ENCODE measurements at regions not wholly inside any gene's neighbourhood (a gene's known extent, or its start where the extent isn't known, plus 50 kb on each side); places are given as distances from the start of the nearest gene placed in this dataset.
"Not testable (repeated sequence)": the region's sequence is repeated elsewhere in the genome, so short reads cannot be mapped to it uniquely, and the experiment has no call there.

DNA sequence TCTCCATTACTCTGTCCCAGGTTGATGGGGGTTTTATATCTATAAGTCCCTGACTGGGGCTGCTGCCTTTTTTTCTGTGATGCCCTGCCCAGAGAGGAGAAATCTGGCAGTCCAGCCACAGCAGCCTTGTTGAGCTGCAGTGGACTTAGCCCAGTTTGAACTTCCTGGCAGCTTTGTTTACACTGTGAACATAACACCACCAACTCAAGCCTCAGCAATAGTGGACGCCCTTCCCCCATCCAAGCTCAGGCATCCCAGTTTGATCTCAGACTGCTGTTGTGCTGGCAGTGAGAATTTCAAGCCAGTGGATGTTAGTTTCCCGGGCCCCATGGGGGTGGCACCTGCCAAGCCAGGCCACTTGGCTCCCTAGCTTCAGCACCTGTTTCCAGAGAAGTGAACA, 298.5 kb upstream of the KDM5D start:
- DNase-seq (ENCODE audit: low read depth in 2 of 2) = no peak

GRCh38 chrY:20025676-20026075, 281.1 kb upstream of the KDM5D start:
- no peak overlapping the region for H3K4me3 ChIP-seq (replicated peaks in 1 of 2; ENCODE audit: low read depth in 2 of 2, low read length in 2 of 2)
- TF ChIP-seq, protein P1, sequence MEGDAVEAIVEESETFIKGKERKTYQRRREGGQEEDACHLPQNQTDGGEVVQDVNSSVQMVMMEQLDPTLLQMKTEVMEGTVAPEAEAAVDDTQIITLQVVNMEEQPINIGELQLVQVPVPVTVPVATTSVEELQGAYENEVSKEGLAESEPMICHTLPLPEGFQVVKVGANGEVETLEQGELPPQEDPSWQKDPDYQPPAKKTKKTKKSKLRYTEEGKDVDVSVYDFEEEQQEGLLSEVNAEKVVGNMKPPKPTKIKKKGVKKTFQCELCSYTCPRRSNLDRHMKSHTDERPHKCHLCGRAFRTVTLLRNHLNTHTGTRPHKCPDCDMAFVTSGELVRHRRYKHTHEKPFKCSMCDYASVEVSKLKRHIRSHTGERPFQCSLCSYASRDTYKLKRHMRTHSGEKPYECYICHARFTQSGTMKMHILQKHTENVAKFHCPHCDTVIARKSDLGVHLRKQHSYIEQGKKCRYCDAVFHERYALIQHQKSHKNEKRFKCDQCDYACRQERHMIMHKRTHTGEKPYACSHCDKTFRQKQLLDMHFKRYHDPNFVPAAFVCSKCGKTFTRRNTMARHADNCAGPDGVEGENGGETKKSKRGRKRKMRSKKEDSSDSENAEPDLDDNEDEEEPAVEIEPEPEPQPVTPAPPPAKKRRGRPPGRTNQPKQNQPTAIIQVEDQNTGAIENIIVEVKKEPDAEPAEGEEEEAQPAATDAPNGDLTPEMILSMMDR (IDR thresholded peaks at IDR 0.05; ENCODE audit: low read depth, low read length) = no peak
- no peak for DNase-seq (ENCODE audit: low read depth in 2 of 2)

More for the DNA sequence above, 298.5 kb upstream of the KDM5D start:
- TF ChIP-seq, protein P1 (IDR thresholded peaks at IDR 0.05; ENCODE audit: low read depth, low read length) = no peak
- no peak overlapping the region for H3K4me3 ChIP-seq (replicated peaks in 1 of 2; ENCODE audit: low read depth in 2 of 2, low read length in 2 of 2)

DNA sequence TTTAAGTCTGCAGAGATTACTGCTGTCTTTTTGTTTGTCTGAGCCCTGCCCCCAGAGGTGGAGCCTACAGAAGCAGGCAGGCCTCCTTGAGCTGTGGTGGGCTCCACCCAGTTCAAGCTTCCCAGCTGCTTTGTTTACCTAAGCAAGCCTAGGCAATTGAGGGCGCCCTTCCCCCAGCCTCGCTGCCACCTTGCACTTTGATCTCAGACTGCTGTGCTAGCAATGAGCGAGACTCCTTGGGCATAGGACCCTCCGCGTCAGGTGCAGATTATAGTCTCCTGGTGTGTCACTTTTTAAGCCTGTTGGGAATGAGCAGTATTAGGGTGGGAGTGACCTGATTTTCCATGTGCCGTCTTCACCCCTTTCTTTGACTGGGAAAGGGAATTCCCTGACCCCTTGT, 248.9 kb upstream of the KDM5D start:
- DNase-seq (ENCODE audit: low read depth in 2 of 2); H3K4me3 ChIP-seq (replicated peaks in 1 of 2; ENCODE audit: low read depth in 2 of 2, low read length in 2 of 2): not testable (repeated sequence)

DNA sequence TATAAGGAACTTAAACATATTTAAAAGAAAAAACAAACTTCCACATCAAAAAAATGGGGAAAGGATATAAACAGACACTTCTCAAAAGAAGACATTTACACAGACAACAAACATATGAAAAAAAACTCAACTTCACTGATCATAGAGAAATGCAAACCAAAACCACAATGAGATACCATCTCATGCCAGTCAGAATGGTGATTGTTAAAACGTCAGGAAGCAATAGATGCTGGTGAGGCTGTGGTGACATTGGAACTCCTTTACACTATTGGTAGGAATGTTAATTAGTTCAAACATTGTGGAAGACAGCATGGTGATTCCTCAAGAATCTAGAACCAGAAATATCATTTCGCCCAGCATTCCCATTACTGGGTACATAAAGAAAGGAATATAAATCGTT, 228.5 kb upstream of the KDM5D start:
- TF ChIP-seq, protein P1 (IDR thresholded peaks at IDR 0.05; ENCODE audit: low read depth, low read length) = no peak
- no peak overlapping the region for H3K4me3 ChIP-seq (replicated peaks in 1 of 2; ENCODE audit: low read depth in 2 of 2, low read length in 2 of 2)
- DNase-seq (ENCODE audit: low read depth in 2 of 2) = no peak

DNA sequence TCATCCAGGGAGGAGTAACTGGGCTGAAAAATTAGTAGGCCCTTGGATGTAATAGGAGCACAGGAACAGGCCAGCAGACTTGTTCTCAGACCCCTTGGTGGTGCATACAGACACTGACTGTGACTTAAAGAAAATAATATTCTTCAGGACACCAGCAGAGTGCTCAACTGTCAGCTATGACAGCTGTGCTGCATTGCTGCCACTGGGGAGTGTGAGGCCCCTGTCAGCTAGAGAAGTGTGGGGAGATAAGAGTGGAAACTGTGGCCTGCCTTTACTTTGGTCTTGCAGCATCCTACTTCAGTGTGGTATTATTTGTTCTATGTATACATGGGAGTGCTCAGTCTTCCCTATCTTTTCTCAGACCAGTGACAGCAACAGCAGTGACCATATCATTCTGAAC, 203.2 kb upstream of the KDM5D start:
- no peak for DNase-seq (ENCODE audit: low read depth in 2 of 2)
- TF ChIP-seq, protein P1 (IDR thresholded peaks at IDR 0.05; ENCODE audit: low read depth, low read length) = no peak
- H3K4me3 ChIP-seq (replicated peaks in 1 of 2; ENCODE audit: low read depth in 2 of 2, low read length in 2 of 2) = no peak overlapping the region

GRCh38 chrY:19899011-19899410, 154.5 kb upstream of the KDM5D start:
- no peak for DNase-seq (ENCODE audit: low read depth in 2 of 2)
- H3K4me3 ChIP-seq (replicated peaks in 1 of 2; ENCODE audit: low read depth in 2 of 2, low read length in 2 of 2) = no peak overlapping the region
- TF ChIP-seq, protein P1 (IDR thresholded peaks at IDR 0.05; ENCODE audit: low read depth, low read length) = no peak

- no peak overlapping the region for H3K4me3 ChIP-seq (replicated peaks in 1 of 2; ENCODE audit: low read depth in 2 of 2, low read length in 2 of 2)
- no peak for DNase-seq (ENCODE audit: low read depth in 2 of 2)
- TF ChIP-seq, protein P1 (IDR thresholded peaks at IDR 0.05; ENCODE audit: low read depth, low read length) = no peak
Observed at GRCh38 chrY:19892076-19892964, 147.8 kb upstream of the KDM5D start.

Measured in cardiac fibroblast (primary cell).